Embryonic facial prominence (tissue), 1 donor: ENCODE measurements at regions not wholly inside any gene's neighbourhood (a gene's known extent, or its start where the extent isn't known, plus 50 kb on each side); places are given as distances from the start of the nearest gene placed in this dataset.
"Not testable (repeated sequence)": the region's sequence is repeated elsewhere in the genome, so short reads cannot be mapped to it uniquely, and the experiment has no call there.

Source experiments
- DNase-seq: peaks from one replicate; pipeline ENCODE4 v3.0.0-alpha.2; 2016; ENCODE audit errors: extremely low spot score

DNA sequence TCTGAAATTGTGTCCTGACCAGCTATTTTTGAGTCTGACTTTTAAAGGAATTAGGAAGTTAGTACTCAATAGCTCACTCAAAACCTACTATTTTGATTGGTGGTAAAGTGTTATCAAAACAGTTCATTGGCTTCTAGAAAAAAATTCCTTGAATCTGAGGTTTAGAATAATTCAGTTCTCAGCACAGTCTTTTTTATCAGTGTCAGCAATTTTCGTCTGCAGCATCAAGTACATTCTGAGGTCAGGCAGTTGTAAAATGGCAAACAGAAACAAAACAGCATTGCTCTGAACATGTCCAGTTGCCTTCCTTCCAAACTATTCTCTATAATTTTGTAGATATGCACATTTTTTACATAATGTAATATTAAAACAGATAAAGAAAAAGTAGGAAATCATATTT, 1644.1 kb downstream of the SLITRK5 start:
- no peak for DNase-seq

DNA sequence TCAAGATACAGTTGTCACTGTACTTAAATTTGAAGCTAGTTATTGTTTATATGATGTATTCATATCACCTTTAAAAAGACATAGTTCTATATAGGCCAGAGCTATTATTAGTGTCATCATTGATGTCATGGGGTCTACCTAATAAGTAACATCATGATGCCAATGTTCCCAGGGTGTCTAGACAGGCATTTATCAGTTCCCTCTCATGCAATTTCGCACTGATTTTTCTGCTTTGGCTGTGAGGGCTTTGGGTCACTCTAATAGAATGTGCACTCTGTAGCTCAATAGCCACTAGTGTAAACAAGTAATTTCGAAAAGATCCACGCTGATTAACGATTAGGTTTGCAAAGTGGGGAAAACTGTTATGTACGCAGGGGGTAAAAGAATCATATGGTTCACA, 1651.3 kb downstream of the SLITRK5 start:
- DNase-seq, result no peak

DNA sequence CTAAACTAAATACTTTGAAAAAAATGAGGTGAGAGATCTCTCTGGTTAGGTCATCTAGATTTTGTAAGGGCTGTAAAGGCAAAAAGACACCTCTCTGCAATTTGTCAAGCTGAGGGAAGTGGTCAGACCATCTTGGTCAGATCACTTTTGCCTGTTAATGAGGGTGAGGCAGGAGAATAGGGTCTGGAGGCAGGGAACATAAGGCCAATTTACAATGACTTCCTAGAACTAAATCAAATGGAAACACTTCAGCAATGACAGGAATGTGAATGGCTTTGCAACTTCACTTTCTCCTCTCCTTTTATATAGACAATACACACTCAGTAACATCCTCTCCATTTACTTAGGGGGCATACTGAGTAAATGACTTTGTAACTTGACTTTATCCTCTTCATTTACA, 1653.4 kb downstream of the SLITRK5 start:
- DNase-seq, result no peak

DNA sequence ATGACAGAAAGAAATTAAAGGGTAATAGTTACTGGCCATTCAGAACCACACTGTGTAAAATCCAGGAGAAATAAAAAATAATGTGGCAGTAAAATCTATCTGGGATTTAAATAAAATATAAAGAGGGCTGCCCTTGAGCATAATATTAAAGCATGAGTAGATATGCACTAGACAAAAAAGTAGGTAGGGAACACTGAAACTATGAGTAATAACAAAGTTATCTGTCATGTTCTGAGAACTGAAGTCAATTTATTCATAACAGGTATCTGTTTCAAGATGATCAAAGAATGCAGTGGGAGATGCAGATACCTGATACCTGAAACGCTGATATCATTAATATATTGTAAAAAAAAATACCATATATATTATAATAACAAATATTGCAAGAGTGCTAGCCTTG, 1672.0 kb downstream of the SLITRK5 start:
- no peak for DNase-seq

DNA sequence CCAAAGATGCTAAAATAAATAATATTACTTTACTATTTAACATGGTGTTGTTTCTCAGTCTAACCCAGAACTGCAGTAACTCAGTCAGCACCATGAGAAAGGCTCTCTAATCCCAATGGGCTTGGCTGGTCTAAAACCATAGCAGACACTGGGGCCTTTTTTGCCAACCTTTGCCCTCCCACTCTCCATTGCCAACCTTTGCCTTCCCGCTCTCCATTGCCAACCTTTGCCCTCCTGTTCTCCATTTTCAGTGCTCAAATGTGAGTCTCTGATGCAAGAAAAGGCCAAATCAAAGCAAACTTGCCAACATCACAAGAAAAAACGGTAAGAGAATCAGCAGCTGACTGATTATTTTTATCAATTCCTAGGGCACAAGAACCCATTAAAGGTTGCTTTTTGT, 1681.2 kb downstream of the SLITRK5 start:
- DNase-seq, result no peak

DNA sequence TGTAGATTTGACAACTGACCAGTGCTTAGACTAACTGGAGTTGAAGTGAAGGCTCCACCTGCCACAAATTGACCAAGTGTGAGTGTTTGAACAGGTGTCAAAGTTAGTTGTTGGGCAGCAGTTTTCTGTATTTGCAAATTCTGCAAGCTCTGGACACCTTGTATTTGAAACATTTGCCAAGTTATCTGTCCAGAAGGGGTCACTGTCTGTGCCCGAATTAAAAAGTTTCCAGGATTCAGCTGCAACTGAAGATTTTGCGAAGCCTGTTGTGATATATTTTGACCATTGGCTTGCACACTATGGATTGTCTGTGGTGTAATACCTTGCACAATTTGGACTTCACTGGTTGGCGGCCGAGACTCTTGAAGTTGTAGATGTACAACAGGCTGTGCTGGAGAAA, 1690.7 kb downstream of the SLITRK5 start:
- DNase-seq, result no peak

DNA sequence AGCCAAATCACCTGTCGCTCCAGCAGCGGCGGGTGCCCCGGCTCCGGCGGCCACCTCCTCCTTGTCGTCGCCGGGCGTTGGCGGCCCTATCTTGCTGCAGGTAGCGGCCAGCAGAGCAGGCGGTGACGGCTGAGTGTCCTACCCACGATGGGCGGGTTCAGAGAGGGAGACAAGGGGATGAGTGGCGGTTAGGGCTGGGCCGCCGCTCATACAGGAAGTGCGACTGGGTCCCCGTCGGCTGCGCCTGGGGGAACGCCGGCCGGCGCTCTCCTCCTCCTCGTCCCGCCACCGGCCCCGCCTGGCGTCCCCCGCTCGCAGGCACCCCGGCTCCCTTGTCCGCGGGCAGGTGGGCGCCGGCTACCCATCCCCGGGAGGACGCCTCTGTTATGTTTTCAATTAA, 1692.0 kb downstream of the SLITRK5 start:
- no peak for DNase-seq

DNA sequence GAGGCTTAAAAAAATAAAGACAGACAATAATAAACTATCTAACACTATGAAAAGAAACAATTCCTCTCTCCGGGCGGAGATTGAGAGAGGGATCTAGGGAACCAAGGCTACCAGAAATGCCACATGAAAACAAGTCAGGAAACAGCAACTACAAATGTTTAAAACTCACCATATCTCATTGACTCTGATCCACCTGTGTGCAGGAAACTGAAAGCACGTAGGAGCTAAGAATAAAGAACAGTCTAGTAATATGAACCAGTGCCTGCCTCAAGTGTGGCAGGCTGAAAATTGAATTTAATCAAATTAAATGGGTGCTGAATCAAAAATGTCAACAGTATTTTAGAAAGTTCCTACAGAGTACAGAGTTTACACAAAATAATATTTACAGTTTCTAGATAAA, 1701.0 kb downstream of the SLITRK5 start:
- DNase-seq, result no peak

DNA sequence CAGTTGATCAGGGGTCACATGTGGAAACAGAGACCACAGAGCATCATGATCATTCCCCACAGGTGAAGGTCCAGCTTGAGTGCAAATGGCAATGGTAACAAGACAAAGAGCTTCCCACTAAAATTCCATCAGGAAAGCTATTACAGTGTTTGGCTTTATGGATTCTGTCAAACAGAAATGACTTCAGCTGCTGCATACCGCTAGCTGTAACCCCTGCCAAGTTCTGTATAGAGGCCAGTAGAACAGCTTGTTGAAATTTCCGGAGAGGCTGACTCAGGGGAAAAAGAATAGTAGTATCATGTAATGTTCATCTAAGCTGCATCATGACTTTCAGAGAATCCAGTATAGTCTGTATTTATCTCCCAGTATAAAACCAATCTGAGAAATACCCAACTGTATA, 1704.7 kb downstream of the SLITRK5 start:
- no peak for DNase-seq

DNA sequence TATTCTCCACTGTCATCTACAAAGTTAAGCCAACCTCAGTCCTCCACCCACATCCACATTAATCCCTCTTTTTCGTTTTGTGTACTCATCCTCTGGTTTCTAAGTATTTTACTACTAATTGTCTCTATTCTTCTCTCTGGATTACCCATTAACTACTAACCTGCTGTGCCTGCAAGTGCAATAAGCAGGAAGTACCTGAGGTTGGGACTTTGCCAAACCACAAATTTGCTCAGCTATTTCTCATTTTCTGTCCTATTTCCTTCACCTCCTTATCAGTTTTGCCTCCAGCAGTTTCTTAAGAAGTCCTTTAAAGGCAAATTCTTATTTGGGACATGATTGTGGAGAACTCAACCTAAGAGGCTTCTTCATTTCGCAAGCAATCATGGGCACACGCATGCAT, 1708.9 kb downstream of the SLITRK5 start:
- DNase-seq, result no peak

DNA sequence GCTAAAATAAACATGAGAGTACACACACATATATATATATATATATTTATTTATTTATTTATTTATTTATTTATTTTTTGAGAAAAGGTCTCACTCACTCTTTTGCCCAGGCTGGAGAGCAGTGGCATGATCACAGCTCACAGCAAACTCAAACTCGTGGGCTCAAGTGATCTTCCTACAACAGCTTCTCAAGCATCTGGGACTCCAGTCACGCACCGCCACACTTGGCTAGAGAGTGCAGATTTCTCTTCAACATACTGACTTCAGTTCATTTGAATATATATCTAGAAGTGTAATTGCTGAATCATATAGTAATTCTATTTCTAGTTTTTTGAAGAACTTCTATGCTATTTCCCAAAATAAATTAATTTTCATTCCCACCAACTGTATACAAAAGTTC, 1711.8 kb downstream of the SLITRK5 start:
- no peak for DNase-seq

DNA sequence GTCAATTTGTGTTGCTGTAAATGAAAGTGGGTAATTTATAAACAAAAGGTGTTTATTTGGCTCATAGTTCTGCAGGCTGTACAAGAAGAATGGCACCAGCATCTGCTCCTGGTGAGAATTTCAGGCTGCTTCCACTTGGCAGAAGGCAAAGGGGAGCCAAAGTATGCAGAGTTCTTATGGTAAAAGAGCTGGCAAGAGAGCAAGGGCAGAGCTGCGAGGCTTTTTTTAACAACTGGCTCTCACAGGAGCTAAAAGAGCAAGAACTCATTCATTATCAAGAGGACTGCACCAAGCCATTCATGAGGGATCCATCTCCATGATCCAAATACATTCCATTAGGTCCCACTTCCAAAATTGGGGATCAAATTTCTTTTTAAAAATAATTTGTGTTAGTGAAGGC, 1712.7 kb downstream of the SLITRK5 start:
- no peak for DNase-seq

DNA sequence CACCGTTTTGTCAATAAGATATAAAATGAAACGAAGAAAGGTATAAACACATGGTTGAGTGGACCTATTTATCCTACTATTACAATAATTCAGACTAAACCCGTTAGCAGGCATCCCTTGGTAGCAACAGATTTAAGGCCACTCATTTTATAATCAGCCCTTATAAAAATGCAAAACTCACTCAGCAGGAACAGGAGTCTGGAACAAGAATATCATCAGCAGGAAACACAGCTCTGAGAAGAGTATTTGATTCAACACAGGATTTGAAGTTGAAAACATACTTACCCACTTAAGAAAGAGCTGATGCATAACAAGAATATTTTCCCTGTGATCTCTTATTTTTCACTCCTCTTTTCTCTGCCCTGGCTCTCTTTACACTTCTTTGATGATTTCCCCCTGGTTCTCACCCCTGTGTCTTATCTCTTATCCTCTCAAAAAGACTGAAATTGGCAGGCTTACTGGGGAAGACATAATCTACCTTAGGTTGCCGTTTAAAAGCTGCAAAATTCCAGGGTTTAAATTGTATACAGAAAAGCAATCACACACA, 1722.7 kb downstream of the SLITRK5 start:
- DNase-seq, result no peak

DNA sequence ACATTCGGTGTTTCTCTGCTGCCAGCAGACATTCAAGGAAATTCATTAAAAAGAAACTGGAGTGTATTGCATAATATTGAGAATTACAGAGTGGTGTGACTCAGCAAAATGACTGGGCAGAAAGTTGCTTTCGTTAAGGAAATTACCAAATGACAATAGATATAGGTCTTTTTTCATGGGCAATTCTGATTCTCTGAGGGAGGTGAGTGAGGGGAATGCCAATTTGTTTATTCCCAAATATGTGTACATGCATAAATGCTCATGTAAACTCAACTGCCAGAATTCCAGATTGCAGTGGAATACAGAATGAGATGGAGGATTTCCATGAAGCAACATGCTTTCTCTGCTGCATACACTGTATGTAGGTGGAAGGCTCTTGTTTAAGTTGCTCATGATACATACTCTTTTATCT, 1730.1 kb downstream of the SLITRK5 start:
- no peak for DNase-seq

DNA sequence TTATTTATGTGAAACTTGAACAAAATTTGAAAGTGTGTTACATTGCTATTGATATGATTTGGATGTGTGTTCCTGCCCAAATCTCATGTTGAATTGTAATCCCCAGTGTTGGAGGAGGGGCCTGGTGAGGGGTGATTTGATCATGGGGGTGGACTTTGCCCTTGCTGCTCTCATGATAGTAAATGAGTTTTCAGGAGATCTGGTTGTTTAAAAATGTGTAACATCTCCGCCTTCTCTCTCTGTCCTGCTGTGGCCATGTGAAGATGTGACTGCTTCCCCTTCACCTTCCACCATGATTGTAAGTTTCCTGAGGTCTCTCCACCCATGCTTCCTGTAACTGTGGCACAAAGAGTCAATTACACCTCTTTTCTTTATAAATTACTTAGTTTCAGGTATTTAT, 1731.0 kb downstream of the SLITRK5 start:
- no peak for DNase-seq

DNA sequence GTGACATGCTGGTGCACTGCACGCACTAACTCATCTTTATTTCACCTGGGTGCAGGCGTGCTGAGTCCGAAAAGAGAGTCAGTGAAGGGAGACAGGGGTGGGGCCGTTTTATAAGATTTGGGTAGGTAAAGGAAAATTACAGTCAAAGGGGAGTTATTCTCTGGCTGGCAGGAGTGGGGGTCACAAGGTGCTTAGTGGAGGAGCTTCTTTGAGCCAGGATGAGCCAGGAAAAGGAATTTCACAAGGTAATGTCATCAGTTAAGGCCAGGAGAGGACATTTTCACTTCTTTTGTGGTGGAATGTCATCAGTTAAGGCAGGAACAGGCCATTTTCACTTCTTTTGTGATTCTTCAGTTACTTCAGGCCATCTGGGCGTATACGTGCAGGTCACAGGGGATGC, 1734.9 kb downstream of the SLITRK5 start:
- DNase-seq, result not testable (repeated sequence)

DNA sequence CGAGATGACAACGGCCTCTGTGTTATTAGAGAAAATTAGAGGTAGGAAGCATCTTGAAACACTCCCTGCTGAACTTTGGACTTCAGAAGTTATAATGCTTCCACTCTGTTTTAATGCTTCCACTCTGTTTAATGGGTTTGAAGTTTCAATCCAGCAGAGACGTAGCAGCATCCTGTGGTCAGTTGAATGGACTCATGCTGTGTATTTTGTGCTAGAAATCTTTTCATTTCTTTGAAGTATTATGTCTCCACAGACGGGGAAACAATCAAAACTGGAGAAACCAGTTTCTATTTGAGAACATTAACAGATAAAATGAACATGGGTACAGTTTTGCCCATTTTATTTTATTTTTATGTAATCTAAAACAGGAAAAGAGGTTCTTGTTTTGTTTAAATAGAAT, 1736.2 kb downstream of the SLITRK5 start:
- DNase-seq, result no peak

DNA sequence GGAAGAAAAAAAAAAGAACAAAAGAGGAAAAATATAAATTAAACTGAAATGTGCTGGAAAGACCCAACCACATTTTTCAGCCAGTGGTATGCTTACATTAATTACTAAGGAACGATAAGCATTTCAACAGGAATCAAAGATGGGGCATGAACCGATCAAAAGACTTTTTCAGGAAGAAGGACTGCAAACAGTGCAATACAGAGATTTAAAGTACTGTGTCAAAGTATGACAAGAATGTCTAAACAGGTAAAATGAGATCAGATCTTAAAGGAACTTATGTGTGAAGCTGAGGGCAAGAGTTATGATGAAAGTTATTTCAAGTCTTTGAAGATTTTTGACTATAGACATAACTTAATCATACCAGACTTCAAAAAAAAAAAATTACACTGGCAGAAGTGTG, 1761.8 kb downstream of the SLITRK5 start:
- no peak for DNase-seq

DNA sequence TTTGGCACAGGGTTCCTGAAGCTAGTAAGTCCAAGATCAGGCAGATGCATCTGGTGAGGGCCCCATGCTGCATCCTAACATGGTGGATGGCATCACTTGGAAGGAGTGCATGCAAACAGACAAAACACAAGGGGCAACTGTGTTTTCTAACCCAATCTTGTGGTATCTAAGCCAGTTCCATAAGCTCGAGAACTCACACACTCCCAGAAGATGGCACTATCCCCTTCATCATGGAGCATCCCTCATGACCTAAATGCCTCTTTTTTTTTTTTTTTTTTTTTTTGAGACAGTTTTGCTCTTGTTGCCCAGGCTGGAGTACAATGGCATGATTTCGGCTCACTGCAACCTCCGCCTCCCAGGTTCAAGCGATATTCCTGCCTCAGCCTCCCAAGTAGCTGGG, 1763.5 kb downstream of the SLITRK5 start:
- not testable (repeated sequence) for DNase-seq

DNA sequence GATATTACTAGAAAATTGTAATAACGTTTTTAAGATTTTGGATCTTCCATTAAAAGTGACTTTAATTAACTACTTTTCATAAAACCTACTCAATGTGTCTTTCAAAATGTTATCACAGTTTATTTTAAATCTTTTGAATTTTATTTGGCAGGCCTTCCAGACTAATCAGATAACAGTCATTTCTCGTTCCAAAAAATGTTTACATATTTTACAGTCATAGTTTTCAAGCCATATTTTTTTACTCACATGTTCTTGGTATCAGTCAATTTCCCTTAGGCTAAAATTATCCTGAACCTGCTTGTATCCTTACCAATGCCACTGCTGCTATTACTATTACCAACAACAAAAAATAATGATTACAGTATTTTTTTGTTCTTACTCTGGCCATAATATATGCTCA, 1783.5 kb downstream of the SLITRK5 start:
- no peak for DNase-seq

DNA sequence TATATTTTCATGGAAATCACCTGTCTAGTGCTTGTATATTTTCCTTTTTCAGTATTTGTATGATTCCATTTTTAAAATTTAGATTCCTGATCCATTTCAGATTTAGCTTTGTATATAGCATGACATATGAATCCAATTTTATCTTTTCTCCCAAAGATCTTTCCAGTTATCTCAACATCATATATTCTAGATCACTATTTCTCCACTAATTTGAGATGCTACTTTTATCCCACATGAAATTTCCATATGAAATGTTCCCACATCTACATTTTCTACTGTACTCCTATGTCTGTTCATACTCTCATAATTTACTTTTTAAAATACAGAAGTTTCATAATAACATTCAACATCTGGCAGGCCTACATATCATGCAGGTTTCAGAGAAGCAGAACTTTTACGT, 1784.1 kb downstream of the SLITRK5 start:
- DNase-seq, result no peak

DNA sequence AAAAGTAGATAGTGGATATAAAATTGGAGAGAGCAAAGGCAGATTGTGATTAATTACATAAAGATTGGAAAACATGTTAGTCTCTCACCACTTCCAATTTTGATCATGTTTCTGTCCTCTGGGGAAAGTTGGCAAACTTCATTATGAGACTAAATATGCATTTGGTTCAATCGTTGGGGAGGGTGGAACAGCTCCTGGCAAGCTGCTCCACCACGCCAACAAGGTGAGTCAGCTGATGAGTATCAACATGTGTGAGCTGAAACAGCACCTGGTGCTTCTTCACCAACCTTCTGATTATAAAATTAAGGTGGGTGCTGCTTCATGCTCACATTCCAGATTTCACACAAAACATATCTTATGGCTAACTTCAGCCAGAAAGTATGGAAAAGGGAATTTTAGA, 1784.6 kb downstream of the SLITRK5 start:
- DNase-seq, result no peak

DNA sequence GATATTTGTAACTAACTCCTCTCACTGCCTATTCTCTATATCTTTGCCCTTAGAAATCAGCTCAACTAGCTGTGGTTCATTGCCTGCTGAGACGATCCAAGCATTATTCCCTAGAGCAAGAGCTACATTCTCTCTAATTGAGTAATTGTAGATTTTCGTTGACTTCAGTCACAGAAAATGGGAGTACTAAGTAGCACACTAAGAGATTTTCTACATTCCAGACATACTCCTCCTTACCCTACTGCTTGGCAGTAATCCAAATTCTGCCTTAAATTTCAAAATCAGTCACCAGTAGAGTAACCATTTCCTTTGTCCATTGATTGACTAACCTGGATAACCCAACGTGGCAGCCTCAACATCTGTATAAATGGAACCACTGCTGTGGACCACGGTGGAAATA, 1786.8 kb downstream of the SLITRK5 start:
- no peak for DNase-seq

DNA sequence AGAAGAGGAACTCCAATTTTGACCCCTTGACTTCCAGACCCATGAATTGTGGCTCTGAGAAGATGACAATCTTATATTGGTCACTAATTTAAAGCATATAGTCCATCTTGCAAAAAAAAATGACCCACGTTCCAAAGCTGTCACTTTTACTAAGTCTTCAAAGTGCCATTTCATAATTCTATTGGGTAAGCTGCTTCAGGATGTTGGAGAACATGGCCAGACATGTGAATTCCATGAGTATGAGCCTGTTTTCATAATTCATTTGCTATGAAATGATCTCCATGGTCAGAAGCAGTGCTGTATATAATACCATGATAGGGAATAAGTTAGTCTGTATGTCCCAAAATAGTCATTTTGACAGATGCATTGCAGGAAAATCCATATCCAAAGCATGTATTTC, 1787.3 kb downstream of the SLITRK5 start:
- DNase-seq, result no peak

DNA sequence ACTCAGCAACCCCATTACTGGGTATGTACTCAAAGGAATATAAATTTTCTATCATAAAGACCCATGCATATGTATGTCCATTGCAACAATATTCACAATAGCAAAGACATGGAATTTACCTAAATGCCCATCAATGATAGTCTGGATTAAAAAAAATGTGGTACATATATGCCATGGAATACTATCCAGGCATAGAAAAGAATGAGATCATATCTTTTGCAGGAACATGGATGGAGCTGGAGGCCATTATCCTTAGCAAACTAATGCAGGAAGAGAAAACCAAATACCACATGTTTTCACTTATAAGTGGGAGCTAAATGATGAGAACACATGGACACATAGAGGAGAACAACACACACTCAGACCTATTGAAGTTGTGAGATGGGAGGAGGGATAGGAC, 1789.7 kb downstream of the SLITRK5 start:
- not testable (repeated sequence) for DNase-seq
